Thyroid gland (tissue), 4 donors: ENCODE measurements at regions not wholly inside any gene's neighbourhood (a gene's known extent, or its start where the extent isn't known, plus 50 kb on each side); places are given as distances from the start of the nearest gene placed in this dataset.
A peak's percentile ranks its signal among the peaks of the same experiment; 100 is the strongest.

Source experiments
- DNase-seq, 2 donors: peaks; one replicate each; pipeline ENCODE4 v3.0.0-alpha.2; 2019
- H3K27ac ChIP-seq, 3 donors: fragments of 200-600 bp; sonication (generic); 1 replicate in 2 of 3; 2 replicates in 1 of 3; pipeline ENCODE4 v1.5.1; 2016 to 2019; ENCODE audit warnings: mild to moderate bottlenecking in 1 of 3, moderate library complexity in 1 of 3
- H3K27me3 ChIP-seq: fragments of 200-600 bp; sonication (generic); one replicate; pipeline ENCODE4 v1.5.1; 2019
- H3K36me3 ChIP-seq, 2 donors: fragments of 200-600 bp; sonication (generic); one replicate each; pipeline ENCODE4 v1.5.1; 2016 to 2019
- H3K4me1 ChIP-seq, 2 donors: fragments of 200-600 bp; sonication (generic); one replicate each; pipeline ENCODE4 v1.5.1; 2017 to 2019
- H3K4me3 ChIP-seq, 3 donors: fragments of 200-600 bp; sonication (generic); replicated peaks in 1 of 3; 1 replicate in 2 of 3; 2 replicates in 1 of 3; pipeline ENCODE4 v1.5.1; 2016; ENCODE audit warnings: mild to moderate bottlenecking in 1 of 3
- H3K9me3 ChIP-seq: fragments of 200-600 bp; sonication (generic); one replicate; pipeline ENCODE4 v1.5.1; 2017
- CTCF ChIP-seq, 6 experiments: fragments of 200-600 bp in 3 of 6; fragments of 450-650 bp in 3 of 6; sonication (generic) in 3 of 6; IDR thresholded peaks; one replicate each; pipeline ENCODE4 v1.5.1; 2016 to 2019; ENCODE audit warnings: antibody characterized with exemption in 6 of 6, mild to moderate bottlenecking in 2 of 6, inconsistent platforms in 1 of 6, moderate library complexity in 1 of 6
- POLR2A ChIP-seq, 2 donors: fragments of 450-650 bp; IDR thresholded peaks; one replicate each; pipeline ENCODE4 v1.6.1; 2017; ENCODE audit warnings: antibody characterized with exemption in 2 of 2, mild to moderate bottlenecking in 2 of 2, moderate library complexity in 1 of 2
- WGBS, 2 donors: methylation state at CpG; one replicate each; pipeline ENCODE4 v1.1.5; 2017; 5-methylcytosine and 5-hydroxymethylcytosine counted together
- intact Hi-C: fragments of 100-400 bp; cut with DNase I; formaldehyde crosslinking; loops from one replicate; pipeline ENCODE4 v1.15.1; 2023

GRCh38 chr20:17848249-17849048 is 120.1 kb downstream of the SNX5 start:
- Histone ChIP-seq H3K9me3 (no peaks in the 10 kb centered on the region), H3K4me1 (peaks cover 0 to 43% of the 10 kb centered on the region in 2 donors), H3K27me3 (no peaks in the 10 kb centered on the region), H3K27ac (no peak overlapping the region), H3K36me3 (no peaks in the 10 kb centered on the region), H3K4me3 (no peak overlapping the region)
- 67% methylated on average over 2 of the region's 4 CpGs; no CpG with 5 or more reads in 1 of the 2 donors for WGBS, 2 donors
- TF ChIP-seq CTCF (IDR thresholded peaks at IDR 0.05): no peak
- TF ChIP-seq POLR2A (IDR thresholded peaks at IDR 0.05): no peak
- intact Hi-C loops: no loop called here
- DNase-seq: no peak

GRCh38 chr20:17845701-17846475 is 122.7 kb downstream of the SNX5 start:
- no peak overlapping the region for H3K4me3 ChIP-seq
- 69 to 76% methylated on average over 10 of the region's 10 CpGs for WGBS, 2 donors
- H3K9me3 ChIP-seq: no peaks in the 10 kb centered on the region
- intact Hi-C loops: no loop called here
- peaks cover 6 to 54% of the 10 kb centered on the region in 2 donors for H3K4me1 ChIP-seq
- no peak overlapping the region for H3K27ac ChIP-seq
- H3K36me3 ChIP-seq: no peaks in the 10 kb centered on the region
- DNase-seq: no peak
- TF ChIP-seq CTCF (IDR thresholded peaks at IDR 0.05): no peak
- TF ChIP-seq POLR2A (IDR thresholded peaks at IDR 0.05): no peak
- H3K27me3 ChIP-seq: no peaks in the 10 kb centered on the region

GRCh38 chr20:17844549-17845298 is 123.9 kb downstream of the SNX5 start:
- peak overlapping the region in 1 of 3 donors; percentile 74 for H3K27ac ChIP-seq
- no peak for DNase-seq
- H3K27me3 ChIP-seq: no peaks in the 10 kb centered on the region
- H3K4me3 ChIP-seq: no peak overlapping the region
- intact Hi-C loops: no loop called here
- no peaks in the 10 kb centered on the region for H3K36me3 ChIP-seq
- 89 to 95% methylated on average over 7 of the region's 7 CpGs for WGBS, 2 donors
- TF ChIP-seq POLR2A (IDR thresholded peaks at IDR 0.05): no peak
- TF ChIP-seq CTCF (IDR thresholded peaks at IDR 0.05): no peak
- H3K9me3 ChIP-seq: no peaks in the 10 kb centered on the region
- peaks cover 6 to 46% of the 10 kb centered on the region in 2 donors for H3K4me1 ChIP-seq

GRCh38 chr20:17844133-17844429 is 124.5 kb downstream of the SNX5 start:
- intact Hi-C loops: no loop called here
- Histone ChIP-seq H3K27me3 (no peaks in the 10 kb centered on the region), H3K4me3 (no peak overlapping the region), H3K27ac (peak overlapping the region; percentile 71 to 74 (median 72)), H3K36me3 (no peaks in the 10 kb centered on the region), H3K4me1 (peaks cover 6 to 40% of the 10 kb centered on the region in 2 donors), H3K9me3 (no peaks in the 10 kb centered on the region)
- WGBS, 2 donors: 100% methylated on average over 1 of the region's 1 CpG
- no peak for DNase-seq
- no peak for TF ChIP-seq CTCF (IDR thresholded peaks at IDR 0.05)
- TF ChIP-seq POLR2A (IDR thresholded peaks at IDR 0.05): no peak
